ENCODE measurements at regions not wholly inside any gene's neighbourhood (a gene's known extent, or its start where the extent isn't known, plus 50 kb on each side); places are given as distances from the start of the nearest gene placed in this dataset.

DNA sequence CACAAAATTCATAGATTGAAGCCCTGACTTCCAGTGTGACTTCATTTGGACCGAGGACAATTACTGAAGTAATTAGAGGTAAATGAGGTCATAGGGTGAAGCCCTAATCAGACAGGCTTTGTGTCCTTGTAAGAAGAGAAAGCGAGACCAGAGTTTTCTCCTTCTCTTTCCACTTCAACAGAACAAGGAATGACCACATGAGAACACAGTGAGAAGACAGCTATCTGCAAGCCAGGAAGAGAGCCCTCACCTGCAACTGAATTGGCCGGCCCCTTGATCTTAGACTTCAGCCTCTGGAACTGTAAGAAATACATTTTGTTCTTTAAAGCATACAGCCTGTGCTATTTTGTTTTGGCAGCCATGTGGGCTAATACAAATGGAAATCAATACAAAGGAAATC lies 67.1 kb upstream of the PRKG2 start:
- no peak for TF ChIP-seq POLR2A (IDR thresholded peaks at IDR 0.05; ENCODE audit: low read length)
- no peak for TF ChIP-seq GATA1 (IDR thresholded peaks at IDR 0.05; ENCODE audit: low read depth, low read length)
